Spleen (tissue), 11 donors: ENCODE measurements at regions not wholly inside any gene's neighbourhood (a gene's known extent, or its start where the extent isn't known, plus 50 kb on each side); places are given as distances from the start of the nearest gene placed in this dataset.

ENCODE experiments used
- DNase-seq: peaks from one replicate; pipeline ENCODE4 v3.0.0-alpha.2; 2020
- H3K27ac ChIP-seq, 8 donors: fragments of 200-600 bp; sonication (generic) in 7 of 8; 1 replicate in 4 of 8; 2 replicates in 4 of 8; pipeline versions ENCODE4 v1.5.0 to v1.8.0; 2016 to 2021; ENCODE audit warnings: inconsistent platforms in 4 of 8, mild to moderate bottlenecking in 4 of 8, moderate library complexity in 1 of 8
- H3K27me3 ChIP-seq, 7 donors: fragments of 200-600 bp; sonication (generic) in 6 of 7; replicated peaks in 1 of 7; 1 replicate in 4 of 7; 2 replicates in 3 of 7; pipeline versions ENCODE4 v1.5.0 to v1.8.0; 2016 to 2021; ENCODE audit warnings: inconsistent platforms in 3 of 7, mild to moderate bottlenecking in 1 of 7
- H3K36me3 ChIP-seq, 6 donors: fragments of 200-600 bp; sonication (generic) in 5 of 6; 1 replicate in 4 of 6; 2 replicates in 2 of 6; pipeline versions ENCODE4 v1.5.0 to v1.8.0; 2016 to 2021; ENCODE audit warnings: inconsistent platforms in 2 of 6
- H3K4me1 ChIP-seq, 6 donors: fragments of 200-600 bp; sonication (generic) in 5 of 6; 1 replicate in 3 of 6; 2 replicates in 3 of 6; pipeline versions ENCODE4 v1.5.0 to v1.8.0; 2016 to 2021; ENCODE audit warnings: inconsistent platforms in 3 of 6
- H3K4me3 ChIP-seq, 8 donors: fragments of 200-600 bp; sonication (generic) in 7 of 8; 1 replicate in 4 of 8; 2 replicates in 4 of 8; pipeline versions ENCODE4 v1.5.0 to v1.8.0; 2016 to 2021; ENCODE audit warnings: inconsistent platforms in 4 of 8, mild to moderate bottlenecking in 4 of 8, moderate library complexity in 2 of 8
- H3K9me3 ChIP-seq, 8 donors: fragments of 200-600 bp; sonication (generic) in 7 of 8; 1 replicate in 4 of 8; 2 replicates in 4 of 8; pipeline versions ENCODE4 v1.5.0 to v1.8.0; 2016 to 2021; ENCODE audit warnings: inconsistent platforms in 4 of 8
- CTCF ChIP-seq, 11 experiments: fragments of 200-600 bp in 7 of 11; fragments of 450-650 bp in 4 of 11; sonication (generic) in 4 of 11; IDR thresholded peaks in 8 of 11; conservative IDR thresholded peaks in 3 of 11; 1 replicate in 7 of 11; 2 replicates in 4 of 11; pipeline versions ENCODE4 v1.4.0 to v1.8.0; 2016 to 2021; ENCODE audit warnings: antibody characterized with exemption in 11 of 11, inconsistent platforms in 4 of 11, mild to moderate bottlenecking in 1 of 11
- POLR2A ChIP-seq, 3 donors: fragments of 450-650 bp; IDR thresholded peaks; one replicate each; pipeline ENCODE4 v1.5.1; 2017; ENCODE audit warnings: antibody characterized with exemption in 3 of 3, mild to moderate bottlenecking in 1 of 3
- POLR2AphosphoS5 ChIP-seq, 3 donors: sonication (generic); formaldehyde crosslinking; IDR thresholded peaks; one replicate each; pipeline ENCODE4 v1.5.1; 2017; ENCODE audit warnings: antibody characterized with exemption in 3 of 3
- WGBS, 5 donors: extraction: QIAGEN DNeasy Blood & Tissue Kit in 3 of 5; methylation state at CpG; one replicate each; pipeline versions ENCODE4 v1.1.5 to v1.1.7; 2013 to 2018; 5-methylcytosine and 5-hydroxymethylcytosine counted together
- intact Hi-C: fragments of 100-400 bp; cut with DNase I; formaldehyde crosslinking; loops from one replicate; pipeline ENCODE4 v1.15.0; 2023; ENCODE audit warnings: low total_unique reads
- donor health status: healthy with polysubstance abuse.
- donor health status: DM: no; HTN: no; CAD: no; lungs with moderate emphysema.
- donor health status: DM: no; HTN: no; CAD: no.
- donor health status: Bipolar disorder and iron deficiency.
- donor health status: healthy.
- donor health status: DM: no; HTN: no; CAD: no.
- donor health status: DM: yes; HTN: yes; CAD: no.

GRCh38 chr14:77985211-77985615, 185.0 kb upstream of the NRXN3 start:
- WGBS, 5 donors: 21 to 37% (median 30%) methylated on average over 5 of the region's 5 CpGs

GRCh38 chr14:77986773-77987172, 183.4 kb upstream of the NRXN3 start:
- WGBS, 5 donors: 86 to 92% (median 90%) methylated on average over 1 of the region's 1 CpG
- Histone ChIP-seq H3K27me3 (peaks cover 0 to 7% (median 0%) of the 10 kb centered on the region in 7 donors), H3K27ac (no peak overlapping the region), H3K4me3 (no peak overlapping the region), H3K4me1 (peaks cover 0 to 4% (median 0%) of the 10 kb centered on the region in 6 donors), H3K36me3 (no peaks in the 10 kb centered on the region), H3K9me3 (no peaks in the 10 kb centered on the region)
- no peak for TF ChIP-seq CTCF (IDR thresholded peaks at IDR 0.05 in 8 of 11, conservative IDR thresholded peaks at IDR 0.05 in 3 of 11)
- no peak for TF ChIP-seq POLR2AphosphoS5 (IDR thresholded peaks at IDR 0.05)
- TF ChIP-seq POLR2A (IDR thresholded peaks at IDR 0.05): no peak
- intact Hi-C loops: no loop called here
- no peak for DNase-seq

More at GRCh38 chr14:77985211-77985615, 185.0 kb upstream of the NRXN3 start:
- Histone ChIP-seq H3K9me3 (no peaks in the 10 kb centered on the region), H3K27ac (no peak overlapping the region), H3K4me1 (peaks cover 0 to 13% (median 6%) of the 10 kb centered on the region in 6 donors), H3K27me3 (peaks cover 0 to 22% (median 11%) of the 10 kb centered on the region in 7 donors), H3K36me3 (no peaks in the 10 kb centered on the region), H3K4me3 (no peak overlapping the region)
- intact Hi-C loops: no loop called here
- TF ChIP-seq CTCF (IDR thresholded peaks at IDR 0.05 in 8 of 11, conservative IDR thresholded peaks at IDR 0.05 in 3 of 11) (no peak), POLR2AphosphoS5 (IDR thresholded peaks at IDR 0.05) (no peak), POLR2A (IDR thresholded peaks at IDR 0.05) (no peak)
- DNase-seq: no peak

GRCh38 chr14:77988096-77988870, 181.9 kb upstream of the NRXN3 start:
- Histone ChIP-seq H3K9me3 (no peaks in the 10 kb centered on the region), H3K27ac (no peak overlapping the region), H3K27me3 (no peaks in the 10 kb centered on the region), H3K4me1 (peaks cover 0 to 4% (median 0%) of the 10 kb centered on the region in 6 donors), H3K36me3 (no peaks in the 10 kb centered on the region), H3K4me3 (no peak overlapping the region)
- intact Hi-C loops: no loop called here
- DNase-seq: no peak
- TF ChIP-seq POLR2A (IDR thresholded peaks at IDR 0.05) (no peak), CTCF (IDR thresholded peaks at IDR 0.05 in 8 of 11, conservative IDR thresholded peaks at IDR 0.05 in 3 of 11) (no peak), POLR2AphosphoS5 (IDR thresholded peaks at IDR 0.05) (no peak)
- WGBS, 5 donors: 75 to 87% (median 82%) methylated on average over 7 of the region's 7 CpGs

GRCh38 chr14:77988970-77989369, 181.2 kb upstream of the NRXN3 start:
- TF ChIP-seq POLR2A (IDR thresholded peaks at IDR 0.05) (no peak), CTCF (IDR thresholded peaks at IDR 0.05 in 8 of 11, conservative IDR thresholded peaks at IDR 0.05 in 3 of 11) (no peak), POLR2AphosphoS5 (IDR thresholded peaks at IDR 0.05) (no peak)
- intact Hi-C loops: no loop called here
- Histone ChIP-seq H3K36me3 (no peaks in the 10 kb centered on the region), H3K27ac (no peak overlapping the region), H3K4me3 (no peak overlapping the region), H3K9me3 (no peaks in the 10 kb centered on the region), H3K27me3 (no peaks in the 10 kb centered on the region), H3K4me1 (peaks cover 0 to 4% (median 0%) of the 10 kb centered on the region in 6 donors)
- WGBS, 5 donors: 78 to 98% (median 94%) methylated on average over 2 of the region's 2 CpGs
- DNase-seq: no peak
